ENCODE measurements at regions not wholly inside any gene's neighbourhood (a gene's known extent, or its start where the extent isn't known, plus 50 kb on each side); places are given as distances from the start of the nearest gene placed in this dataset.

GRCh38 chr2:2668681-2669265, 337.7 kb upstream of the MYT1L start:
- ChIA-PET CTCF (no interaction called here), POLR2A (no interaction called here)
- no peak overlapping the region for H3K27ac Mint-ChIP-seq
- no peaks in the 10 kb centered on the region for H3K4me1 Mint-ChIP-seq
- H3K9me3 Mint-ChIP-seq, result no peaks in the 10 kb centered on the region
- H3K36me3 Mint-ChIP-seq (ENCODE audit: low read depth), result no peaks in the 10 kb centered on the region
- no peak overlapping the region for H3K4me3 Mint-ChIP-seq
- DNase-seq, result no peak
- H3K27me3 Mint-ChIP-seq, result no peaks in the 10 kb centered on the region

- Mint-ChIP-seq H3K27ac (no peak overlapping the region), H3K36me3 (ENCODE audit: low read depth) (no peaks in the 10 kb centered on the region), H3K27me3 (no peaks in the 10 kb centered on the region), H3K4me3 (no peak overlapping the region), H3K9me3 (no peaks in the 10 kb centered on the region), H3K4me1 (no peaks in the 10 kb centered on the region)
- no peak for DNase-seq
- ChIA-PET POLR2A (no interaction called here), CTCF (no interaction called here)
These were observed 336.6 kb upstream of the MYT1L start for GRCh38 chr2:2667690-2668089.

DNA sequence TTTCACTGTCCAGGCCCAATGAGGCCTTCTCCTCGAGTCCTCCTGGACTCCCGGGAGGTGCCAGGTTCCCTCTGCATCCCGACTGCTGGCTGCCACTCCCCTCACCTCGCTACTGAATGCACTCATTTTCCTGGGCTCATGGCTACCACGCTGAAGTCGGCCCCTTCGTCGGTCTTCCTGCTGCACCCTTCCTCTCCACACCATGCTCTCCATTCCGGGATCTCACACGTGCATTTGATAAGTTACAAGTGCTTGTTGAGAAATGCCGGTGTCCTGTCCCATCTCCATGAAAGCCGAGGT, 334.7 kb upstream of the MYT1L start:
- no peaks in the 10 kb centered on the region for H3K4me1 Mint-ChIP-seq
- H3K4me3 Mint-ChIP-seq, result no peak overlapping the region
- DNase-seq, result no peak
- no peak overlapping the region for H3K27ac Mint-ChIP-seq
- H3K27me3 Mint-ChIP-seq, result no peaks in the 10 kb centered on the region
- H3K9me3 Mint-ChIP-seq, result no peaks in the 10 kb centered on the region
- POLR2A ChIA-PET, result no interaction called here
- H3K36me3 Mint-ChIP-seq (ENCODE audit: low read depth), result no peaks in the 10 kb centered on the region
- CTCF ChIA-PET, result no interaction called here

DNA sequence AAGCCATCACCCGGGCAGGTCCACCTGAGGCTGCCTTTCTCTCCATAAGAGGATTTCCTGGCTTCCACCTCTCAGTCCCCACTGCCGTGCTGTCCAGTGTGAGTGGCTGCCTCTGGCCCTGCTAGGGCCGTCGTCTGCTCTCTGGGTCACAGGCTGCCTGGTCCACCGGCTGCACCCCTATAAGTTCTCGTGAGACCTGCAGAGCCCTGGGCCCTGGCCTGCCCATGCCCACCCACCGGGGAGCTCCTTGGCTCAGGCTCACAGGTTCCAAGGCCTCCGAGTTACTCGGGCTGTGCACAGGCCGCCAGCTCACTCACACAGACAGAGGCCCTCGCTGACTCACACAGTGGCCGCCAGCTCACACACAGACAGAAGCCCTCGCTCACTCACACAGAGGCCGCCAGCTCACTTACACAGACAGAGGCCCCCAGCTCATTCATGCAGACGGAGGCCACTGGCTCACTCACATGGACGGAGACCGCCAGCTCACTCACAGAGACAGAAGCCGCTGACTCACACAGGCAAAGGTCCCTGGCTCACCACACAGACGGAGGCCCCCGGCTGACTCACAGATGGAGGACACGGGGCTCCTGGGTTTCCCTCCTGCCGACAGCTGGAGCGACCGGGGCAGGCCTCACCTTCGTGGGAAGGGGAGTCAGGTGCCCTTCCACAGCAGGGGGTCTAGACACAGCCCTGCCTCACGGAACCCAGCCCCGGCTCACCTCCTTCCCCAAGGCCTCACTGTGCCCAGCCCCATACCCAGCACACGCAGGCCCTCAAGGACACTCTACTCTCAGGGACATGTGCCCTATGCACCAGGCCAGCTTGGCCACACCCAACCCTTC, 334.1 kb upstream of the MYT1L start:
- ChIA-PET POLR2A (no interaction called here), CTCF (no interaction called here)
- Mint-ChIP-seq H3K4me1 (no peaks in the 10 kb centered on the region), H3K36me3 (ENCODE audit: low read depth) (no peaks in the 10 kb centered on the region), H3K4me3 (no peak overlapping the region), H3K27me3 (no peaks in the 10 kb centered on the region), H3K27ac (no peak overlapping the region), H3K9me3 (peaks cover 5% of the 10 kb centered on the region)
- DNase-seq, result no peak

GRCh38 chr2:2663401-2664036, 332.4 kb upstream of the MYT1L start:
- Mint-ChIP-seq H3K4me1 (no peaks in the 10 kb centered on the region), H3K9me3 (peaks cover 10% of the 10 kb centered on the region), H3K27ac (no peak overlapping the region), H3K4me3 (no peak overlapping the region), H3K27me3 (no peaks in the 10 kb centered on the region), H3K36me3 (ENCODE audit: low read depth) (no peaks in the 10 kb centered on the region)
- no peak for DNase-seq
- ChIA-PET CTCF (no interaction called here), POLR2A (no interaction called here)

GRCh38 chr2:2662847-2663356, 331.8 kb upstream of the MYT1L start:
- Mint-ChIP-seq H3K4me1 (no peaks in the 10 kb centered on the region), H3K4me3 (no peak overlapping the region), H3K27me3 (no peaks in the 10 kb centered on the region), H3K27ac (no peak overlapping the region), H3K9me3 (peaks cover 13% of the 10 kb centered on the region), H3K36me3 (ENCODE audit: low read depth) (peaks cover 2% of the 10 kb centered on the region)
- ChIA-PET POLR2A (no interaction called here), CTCF (interaction anchor here (1.1 kb wide), 1 partner anchor 21 kb away, joined by 4 read pairs; no protein-coding TSS in a partner anchor)
- DNase-seq, result no peak

- ChIA-PET POLR2A (no interaction called here), CTCF (interaction anchor here (1.1 kb wide), 1 partner anchor 21 kb away, joined by 4 read pairs; no protein-coding TSS in a partner anchor)
- Mint-ChIP-seq H3K27ac (no peak overlapping the region), H3K9me3 (peaks cover 13% of the 10 kb centered on the region), H3K4me1 (no peaks in the 10 kb centered on the region), H3K27me3 (no peaks in the 10 kb centered on the region), H3K36me3 (ENCODE audit: low read depth) (peaks cover 2% of the 10 kb centered on the region), H3K4me3 (no peak overlapping the region)
- no peak for DNase-seq
These were observed 331.2 kb upstream of the MYT1L start for GRCh38 chr2:2662037-2662846.

- peaks cover 13% of the 10 kb centered on the region for H3K9me3 Mint-ChIP-seq
- H3K36me3 Mint-ChIP-seq (ENCODE audit: low read depth), result peaks cover 2% of the 10 kb centered on the region
- H3K27ac Mint-ChIP-seq, result no peak overlapping the region
- no peak overlapping the region for H3K4me3 Mint-ChIP-seq
- no peak for DNase-seq
- H3K4me1 Mint-ChIP-seq, result peaks cover 5% of the 10 kb centered on the region
- ChIA-PET CTCF (no interaction called here), POLR2A (no interaction called here)
- H3K27me3 Mint-ChIP-seq, result no peaks in the 10 kb centered on the region
These were observed 329.8 kb upstream of the MYT1L start for GRCh38 chr2:2660789-2661355.

DNA sequence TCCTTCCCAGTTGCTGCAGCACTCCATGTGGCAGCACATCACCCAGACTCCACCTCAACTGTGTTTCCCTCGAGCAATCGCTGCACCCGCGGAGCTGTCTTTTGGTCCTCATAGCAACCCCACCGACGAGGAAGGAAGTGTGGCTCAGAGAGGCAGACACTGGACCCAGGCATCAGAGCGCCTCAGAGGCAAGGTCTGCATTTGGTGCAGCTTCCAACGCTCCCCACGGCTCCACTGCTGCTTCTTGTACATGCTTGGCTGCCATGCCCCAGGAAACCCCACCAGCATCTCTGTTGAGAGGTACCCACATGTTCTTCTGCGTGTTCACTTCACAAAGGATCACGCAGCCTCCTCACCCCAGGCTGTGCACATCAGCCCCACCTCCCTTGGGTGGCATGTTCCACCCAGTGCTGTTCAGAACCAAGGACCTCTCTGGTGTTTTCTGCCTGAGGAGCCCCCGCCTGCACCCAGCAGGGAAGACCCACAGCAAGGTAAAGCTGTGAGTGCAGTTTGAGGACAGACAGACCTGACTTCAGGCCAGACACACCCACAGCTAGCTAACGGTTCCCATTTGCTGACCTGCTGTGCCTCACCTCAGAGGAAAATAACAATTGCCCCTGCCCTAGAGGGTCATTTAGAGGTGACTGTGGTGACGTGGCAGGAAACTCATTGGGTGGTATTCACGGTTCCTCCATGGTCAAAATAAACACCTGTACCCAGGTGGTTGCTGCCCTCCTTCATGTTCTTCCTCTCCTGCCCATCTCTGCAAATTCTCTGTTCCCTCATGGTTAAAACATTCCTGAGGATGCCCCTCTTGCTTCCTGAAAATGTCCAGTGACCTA, 326.3 kb upstream of the MYT1L start:
- Mint-ChIP-seq H3K9me3 (peaks cover 13% of the 10 kb centered on the region), H3K4me3 (no peak overlapping the region), H3K4me1 (peaks cover 5% of the 10 kb centered on the region), H3K27me3 (no peaks in the 10 kb centered on the region), H3K27ac (no peak overlapping the region), H3K36me3 (ENCODE audit: low read depth) (peaks cover 2% of the 10 kb centered on the region)
- POLR2A ChIA-PET, result no interaction called here
- DNase-seq, result no peak
- CTCF ChIA-PET, result interaction anchor here (0.6 to 0.7 kb wide), 2 partner anchors 49 to 646 kb away, joined by 3 to 4 read pairs; no protein-coding TSS in a partner anchor

- H3K9me3 Mint-ChIP-seq, result peaks cover 13% of the 10 kb centered on the region
These were observed 325.3 kb upstream of the MYT1L start for GRCh38 chr2:2656115-2657011.

GRCh38 chr2:2655453-2656114, 324.5 kb upstream of the MYT1L start:
- H3K36me3 Mint-ChIP-seq (ENCODE audit: low read depth), result peaks cover 2% of the 10 kb centered on the region
- no peak overlapping the region for H3K27ac Mint-ChIP-seq
- peaks cover 12% of the 10 kb centered on the region for H3K9me3 Mint-ChIP-seq
- DNase-seq, result no peak
- H3K4me1 Mint-ChIP-seq, result peaks cover 7% of the 10 kb centered on the region
- POLR2A ChIA-PET, result no interaction called here
- H3K4me3 Mint-ChIP-seq, result no peak overlapping the region
- CTCF ChIA-PET, result no interaction called here
- no peaks in the 10 kb centered on the region for H3K27me3 Mint-ChIP-seq

More at GRCh38 chr2:2656115-2657011, 325.3 kb upstream of the MYT1L start:
- Mint-ChIP-seq H3K27me3 (no peaks in the 10 kb centered on the region), H3K36me3 (ENCODE audit: low read depth) (peaks cover 2% of the 10 kb centered on the region), H3K4me3 (no peak overlapping the region), H3K27ac (no peak overlapping the region), H3K4me1 (peaks cover 6% of the 10 kb centered on the region)
- POLR2A ChIA-PET, result no interaction called here
- no peak for DNase-seq
- CTCF ChIA-PET, result interaction anchor here (0.6 to 0.7 kb wide), 2 partner anchors 48 to 647 kb away, joined by 3 to 4 read pairs; no protein-coding TSS in a partner anchor

Measured in activated CD4-positive, alpha-beta T cell treated with anti-CD3 and anti-CD28 coated beads, Interleukin-2, amount 10 ng/mL, durations not matched to agents 7 days and 5 days (primary cell).